GM12872 (cell line): ENCODE measurements at regions not wholly inside any gene's neighbourhood (a gene's known extent, or its start where the extent isn't known, plus 50 kb on each side); places are given as distances from the start of the nearest gene placed in this dataset.

Source experiments
- CTCF ChIP-seq: IDR thresholded peaks from 3 replicates; pipeline ENCODE4 v1.5.1; 2011; ENCODE audit warnings: low read depth, mild to moderate bottlenecking, low read length, moderate library complexity; ENCODE audit not compliant: insufficient read depth

GRCh38 chr3:165451371-165452070 is 255.3 kb upstream of the SLITRK3 start:
- TF ChIP-seq CTCF, result no peak

GRCh38 chr3:165446555-165446954 is 250.4 kb upstream of the SLITRK3 start:
- TF ChIP-seq CTCF, result no peak

GRCh38 chr3:165444745-165445144 is 248.6 kb upstream of the SLITRK3 start:
- no peak for TF ChIP-seq CTCF

GRCh38 chr3:165443664-165444063 is 247.5 kb upstream of the SLITRK3 start:
- TF ChIP-seq CTCF, result no peak

GRCh38 chr3:165442061-165442460 is 245.9 kb upstream of the SLITRK3 start:
- no peak for TF ChIP-seq CTCF

- TF ChIP-seq CTCF, result no peak
These were observed 244.2 kb upstream of the SLITRK3 start for GRCh38 chr3:165440380-165440779.

GRCh38 chr3:165439765-165440164 is 243.6 kb upstream of the SLITRK3 start:
- no peak for TF ChIP-seq CTCF

GRCh38 chr3:165434516-165434915 is 238.3 kb upstream of the SLITRK3 start:
- no peak for TF ChIP-seq CTCF
